ENCODE measurements at regions not wholly inside any gene's neighbourhood (a gene's known extent, or its start where the extent isn't known, plus 50 kb on each side); places are given as distances from the start of the nearest gene placed in this dataset.

DNA sequence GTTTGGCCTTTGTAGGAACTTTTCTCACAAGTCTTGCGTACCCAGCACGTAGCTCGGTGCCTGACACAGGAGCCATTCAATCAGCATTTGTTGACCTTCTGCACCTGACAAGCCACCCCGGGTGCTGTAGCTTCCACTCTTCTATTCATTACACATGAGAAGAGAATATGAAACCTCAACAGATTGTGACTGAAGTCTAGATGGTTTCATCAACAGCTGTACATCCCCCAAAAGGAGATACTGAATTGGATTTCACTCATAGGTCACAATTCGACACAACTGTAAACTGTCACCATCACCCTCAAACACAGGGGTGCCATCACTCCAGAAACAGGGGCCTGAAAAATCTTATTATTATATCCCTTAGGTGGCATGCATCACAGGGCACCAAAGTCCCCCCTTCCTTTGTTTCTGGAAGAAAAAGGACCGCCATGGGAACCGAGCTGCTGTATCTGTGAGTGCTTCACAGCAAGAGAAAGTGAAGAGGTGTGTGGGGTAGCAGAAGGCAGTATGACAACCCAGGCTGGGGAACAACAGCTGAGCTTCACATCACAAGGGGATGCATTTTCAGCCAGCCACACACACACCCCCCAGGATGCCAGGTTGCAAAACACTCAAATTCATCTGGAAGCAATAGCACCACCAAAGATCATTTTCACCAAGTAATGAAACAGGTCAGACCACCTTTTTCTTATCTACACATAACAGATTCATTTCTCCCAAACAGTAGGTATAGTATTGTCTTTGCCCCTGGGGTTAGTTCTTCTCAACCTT lies 225.7 kb downstream of the TOMM20 start (continued):
- TF ChIP-seq ZNF518B (CRISPR knock-in tag; IDR thresholded peaks at IDR 0.05) (no peak), HMGN3 (IDR thresholded peaks at IDR 0.05; ENCODE audit: borderline replicate concordance, extremely low read depth, insufficient read length, low read depth, low read length) (no peak), ZNF347 (CRISPR knock-in tag; IDR thresholded peaks at IDR 0.05; ENCODE audit: low read depth) (no peak), CC2D1A (IDR thresholded peaks at IDR 0.05) (no peak)

DNA sequence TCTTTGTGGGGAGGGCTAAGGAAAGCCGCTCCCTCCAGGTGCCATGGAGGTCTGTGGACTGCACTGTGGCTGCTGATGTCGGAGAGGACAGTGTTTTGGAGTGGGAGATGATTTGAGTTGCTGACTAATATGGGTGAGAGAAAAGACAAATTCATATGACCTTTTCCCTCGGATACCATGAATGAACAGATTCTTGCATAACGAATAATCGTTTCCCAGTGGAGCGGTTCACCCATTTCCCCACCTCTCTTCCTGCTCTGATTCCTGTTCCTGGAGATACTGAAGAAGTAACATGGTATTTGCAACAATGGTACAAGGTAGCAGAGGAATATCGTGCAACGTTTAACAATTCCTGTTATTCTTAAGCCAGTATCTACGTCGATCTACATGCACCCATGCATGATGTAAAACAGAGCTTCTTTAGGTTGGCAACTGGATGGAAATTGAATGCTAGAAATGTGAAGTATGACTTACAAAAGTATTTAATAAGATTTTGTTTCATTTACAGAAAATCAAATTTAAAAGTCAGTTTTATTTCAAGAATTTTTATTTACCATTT lies 227.1 kb downstream of the TOMM20 start:
- Histone ChIP-seq H3K4me3 (no peak overlapping the region), H3K79me2 (ENCODE audit: control insufficient read depth, insufficient read depth, low read length) (no peaks in the 10 kb centered on the region), H3K9me3 (replicated peaks; ENCODE audit: control insufficient read depth, insufficient read depth, low read depth, low read length) (no peaks in the 10 kb centered on the region), H2AFZ (ENCODE audit: low read depth, low read length) (no peak overlapping the region), H3K4me2 (ENCODE audit: insufficient read depth, low read length) (no peak overlapping the region), H3K4me1 (replicated peaks in 1 of 2; ENCODE audit: control insufficient read depth in 2 of 2, insufficient read depth in 2 of 2, low read length in 2 of 2) (peaks cover 5 to 18% of the 10 kb centered on the region in 2 experiments; a peak in 4 of 5 replicates), H3K27me3 (ENCODE audit: control insufficient read depth in 2 of 2, insufficient read depth in 2 of 2, low read length in 2 of 2) (no peaks in the 10 kb centered on the region), H3K36me3 (ENCODE audit: control insufficient read depth, insufficient read depth, low read length) (no peaks in the 10 kb centered on the region), H3K9me1 (ENCODE audit: control insufficient read depth, insufficient read depth, low read length) (no peaks in the 10 kb centered on the region), H3K9ac (ENCODE audit: insufficient read depth in 1 of 2, low read depth in 2 of 2, low read length in 2 of 2) (no peak overlapping the region), H4K20me1 (replicated peaks; ENCODE audit: control insufficient read depth, insufficient read depth, low read length) (no peaks in the 10 kb centered on the region), H3K27ac (ENCODE audit: extremely low read depth, low read depth, low read length) (no peak overlapping the region)
- WGBS (ENCODE audit: insufficient coverage, low coverage, missing lambda C conversion rate) = 84% methylated on average over 10 of the region's 10 CpGs
- BruUV-seq (replicated peaks) = no TSS peak
- no peak for FAIRE-seq
- ChIA-PET POLR2A (interaction anchor here (1.6 kb wide), 1 partner anchor 11 kb away, joined by 4 read pairs; no protein-coding TSS in a partner anchor), CTCF (ENCODE audit: low intra/inter-chr PET ratio) (no interaction called here)
- intact Hi-C loops (cut with micrococcal nuclease) = no loop called here
- TF ChIP-seq NFE2 (IDR thresholded peaks at IDR 0.05; ENCODE audit: low read depth) = no peak
- TF ChIP-seq MLLT1 (IDR thresholded peaks at IDR 0.05) = peak in 1 of 2 experiments; percentile 42; a peak in 1 of 4 replicates
- in situ Hi-C loops (cut with MboI) = no loop called here
- DNase-seq (ENCODE audit: extremely low read depth in 1 of 4, low spot score in 3 of 4) = no peak
- ATAC-seq = no peak

All from K562 (cell line).